HG03064 (cell line): ENCODE measurements at regions not wholly inside any gene's neighbourhood (a gene's known extent, or its start where the extent isn't known, plus 50 kb on each side); places are given as distances from the start of the nearest gene placed in this dataset.

Experiments used
- ATAC-seq: cut with Tn5 transposase; IDR thresholded peaks from one replicate; pipeline ENCODE4 v1.9.1; 2021; ENCODE audit warnings: low read depth; ENCODE audit not compliant: unreplicated experiment

GRCh38 chr5:71982717-71983395 lies 124.4 kb upstream of the MAP1B start:
- no peak for ATAC-seq

GRCh38 chr5:71986101-71986500 lies 121.2 kb upstream of the MAP1B start:
- no peak for ATAC-seq

GRCh38 chr5:71988808-71989207 lies 118.5 kb upstream of the MAP1B start:
- ATAC-seq, result no peak

GRCh38 chr5:71993600-71993999 lies 113.7 kb upstream of the MAP1B start:
- ATAC-seq, result no peak

GRCh38 chr5:71996789-71997188 lies 110.5 kb upstream of the MAP1B start:
- ATAC-seq, result no peak

- no peak for ATAC-seq
These were observed 108.5 kb upstream of the MAP1B start for GRCh38 chr5:71998746-71999145.

GRCh38 chr5:72000707-72001106 lies 106.6 kb upstream of the MAP1B start:
- no peak for ATAC-seq

GRCh38 chr5:72005671-72006070 lies 101.6 kb upstream of the MAP1B start:
- ATAC-seq, result no peak

GRCh38 chr5:72006361-72006760 lies 100.9 kb upstream of the MAP1B start:
- no peak for ATAC-seq

- ATAC-seq, result no peak
These were observed 99.8 kb upstream of the MAP1B start for GRCh38 chr5:72007336-72008111.

- ATAC-seq, result no peak
These were observed 98.0 kb upstream of the MAP1B start for GRCh38 chr5:72009280-72009679.

- ATAC-seq, result no peak
These were observed 96.8 kb upstream of the MAP1B start for GRCh38 chr5:72010430-72010829.

GRCh38 chr5:72012906-72013305 lies 94.4 kb upstream of the MAP1B start:
- ATAC-seq, result no peak

GRCh38 chr5:72013766-72014624 lies 93.3 kb upstream of the MAP1B start:
- no peak for ATAC-seq

- no peak for ATAC-seq
These were observed 92.1 kb upstream of the MAP1B start for GRCh38 chr5:72015103-72015548.

GRCh38 chr5:72018143-72018803 lies 89.0 kb upstream of the MAP1B start:
- no peak for ATAC-seq

- no peak for ATAC-seq
These were observed 86.9 kb upstream of the MAP1B start for GRCh38 chr5:72020161-72020983.

- no peak for ATAC-seq
These were observed 85.5 kb upstream of the MAP1B start for GRCh38 chr5:72021651-72022357.

GRCh38 chr5:72028382-72028781 lies 78.9 kb upstream of the MAP1B start:
- no peak for ATAC-seq
